HG03442 (cell line): ENCODE measurements at regions not wholly inside any gene's neighbourhood (a gene's known extent, or its start where the extent isn't known, plus 50 kb on each side); places are given as distances from the start of the nearest gene placed in this dataset.
"Not testable (repeated sequence)": the region's sequence is repeated elsewhere in the genome, so short reads cannot be mapped to it uniquely, and the experiment has no call there.

Source experiments
- ATAC-seq: cut with Tn5 transposase; IDR thresholded peaks from one replicate; pipeline ENCODE4 v1.9.1; 2021; ENCODE audit warnings: mild to moderate bottlenecking, moderate library complexity; ENCODE audit not compliant: unreplicated experiment

GRCh38 chr4:29307256-29307655 lies 1412.9 kb upstream of the PCDH7 start:
- no peak for ATAC-seq

GRCh38 chr4:29307755-29308154 lies 1412.4 kb upstream of the PCDH7 start:
- ATAC-seq: no peak

- ATAC-seq: no peak
Measured at GRCh38 chr4:29309050-29309449, 1411.1 kb upstream of the PCDH7 start.

- no peak for ATAC-seq
Measured at GRCh38 chr4:29310252-29310651, 1409.9 kb upstream of the PCDH7 start.

GRCh38 chr4:29311247-29311646 lies 1408.9 kb upstream of the PCDH7 start:
- ATAC-seq: no peak

GRCh38 chr4:29319663-29320340 lies 1400.4 kb upstream of the PCDH7 start:
- ATAC-seq: no peak

- no peak for ATAC-seq
Measured at GRCh38 chr4:29320947-29321620, 1399.1 kb upstream of the PCDH7 start.

- ATAC-seq: no peak
Measured at GRCh38 chr4:29326004-29326403, 1394.2 kb upstream of the PCDH7 start.

GRCh38 chr4:29326816-29327215 lies 1393.4 kb upstream of the PCDH7 start:
- ATAC-seq: no peak

- ATAC-seq: no peak
Measured at GRCh38 chr4:29336861-29337260, 1383.3 kb upstream of the PCDH7 start.

GRCh38 chr4:29372971-29373370 lies 1347.2 kb upstream of the PCDH7 start:
- no peak for ATAC-seq

GRCh38 chr4:29375716-29376115 lies 1344.5 kb upstream of the PCDH7 start:
- no peak for ATAC-seq

GRCh38 chr4:29378237-29378636 lies 1341.9 kb upstream of the PCDH7 start:
- ATAC-seq: not testable (repeated sequence)

GRCh38 chr4:29390921-29391320 lies 1329.2 kb upstream of the PCDH7 start:
- ATAC-seq: no peak

- ATAC-seq: no peak
Measured at GRCh38 chr4:29405116-29405515, 1315.1 kb upstream of the PCDH7 start.

- ATAC-seq: no peak
Measured at GRCh38 chr4:29415771-29416170, 1304.4 kb upstream of the PCDH7 start.

- ATAC-seq: no peak
Measured at GRCh38 chr4:29423836-29424721, 1296.1 kb upstream of the PCDH7 start.

- ATAC-seq: no peak
Measured at GRCh38 chr4:29453303-29453820, 1266.8 kb upstream of the PCDH7 start.

- no peak for ATAC-seq
Measured at GRCh38 chr4:29459926-29460325, 1260.2 kb upstream of the PCDH7 start.

- no peak for ATAC-seq
Measured at GRCh38 chr4:29467044-29467717, 1253.0 kb upstream of the PCDH7 start.
